ENCODE measurements at regions not wholly inside any gene's neighbourhood (a gene's known extent, or its start where the extent isn't known, plus 50 kb on each side); places are given as distances from the start of the nearest gene placed in this dataset.

- TF ChIP-seq, protein P1, sequence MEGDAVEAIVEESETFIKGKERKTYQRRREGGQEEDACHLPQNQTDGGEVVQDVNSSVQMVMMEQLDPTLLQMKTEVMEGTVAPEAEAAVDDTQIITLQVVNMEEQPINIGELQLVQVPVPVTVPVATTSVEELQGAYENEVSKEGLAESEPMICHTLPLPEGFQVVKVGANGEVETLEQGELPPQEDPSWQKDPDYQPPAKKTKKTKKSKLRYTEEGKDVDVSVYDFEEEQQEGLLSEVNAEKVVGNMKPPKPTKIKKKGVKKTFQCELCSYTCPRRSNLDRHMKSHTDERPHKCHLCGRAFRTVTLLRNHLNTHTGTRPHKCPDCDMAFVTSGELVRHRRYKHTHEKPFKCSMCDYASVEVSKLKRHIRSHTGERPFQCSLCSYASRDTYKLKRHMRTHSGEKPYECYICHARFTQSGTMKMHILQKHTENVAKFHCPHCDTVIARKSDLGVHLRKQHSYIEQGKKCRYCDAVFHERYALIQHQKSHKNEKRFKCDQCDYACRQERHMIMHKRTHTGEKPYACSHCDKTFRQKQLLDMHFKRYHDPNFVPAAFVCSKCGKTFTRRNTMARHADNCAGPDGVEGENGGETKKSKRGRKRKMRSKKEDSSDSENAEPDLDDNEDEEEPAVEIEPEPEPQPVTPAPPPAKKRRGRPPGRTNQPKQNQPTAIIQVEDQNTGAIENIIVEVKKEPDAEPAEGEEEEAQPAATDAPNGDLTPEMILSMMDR (IDR thresholded peaks at IDR 0.05): no peak
- TF ChIP-seq POLR2A (IDR thresholded peaks at IDR 0.05): no peak
These were observed 394.9 kb upstream of the TRIB2 start for GRCh38 chr2:12321886-12322285.

All from Peyer's patch (tissue), 4 donors.